Activated CD4-positive, alpha-beta memory T cell treated with anti-CD3 and anti-CD28 coated beads for 36 hours (primary cell): ENCODE measurements at regions not wholly inside any gene's neighbourhood (a gene's known extent, or its start where the extent isn't known, plus 50 kb on each side); places are given as distances from the start of the nearest gene placed in this dataset.
A peak's percentile ranks its signal among the peaks of the same experiment; 100 is the strongest.

Experiments
- CTCF ChIA-PET: fragments of 350-600 bp; sonication (Branson Sonifier 250); formaldehyde crosslinking; loops from one replicate; lab custom pipeline; 2021; ENCODE audit warnings: antibody characterized with exemption, inconsistent platforms; lab: Charles Lee
- POLR2A ChIA-PET: fragments of 350-600 bp; sonication (Branson Sonifier 250); formaldehyde crosslinking; loops from one replicate; lab custom pipeline; 2021; ENCODE audit warnings: antibody characterized with exemption; lab: Charles Lee
- DNase-seq: peaks from one replicate; pipeline ENCODE4 v3.0.0-alpha.2; 2020
- H3K27ac Mint-ChIP-seq: one replicate; pipeline ENCODE4 v1.8.0; 2021; ENCODE audit warnings: mixed read lengths
- H3K27me3 Mint-ChIP-seq: one replicate; pipeline ENCODE4 v1.8.0; 2021; ENCODE audit warnings: mixed read lengths
- H3K36me3 Mint-ChIP-seq: one replicate; pipeline ENCODE4 v1.8.0; 2021; ENCODE audit warnings: mixed read lengths
- H3K4me1 Mint-ChIP-seq: one replicate; pipeline ENCODE4 v1.8.0; 2021; ENCODE audit warnings: low read depth, mixed read lengths
- H3K4me3 Mint-ChIP-seq: one replicate; pipeline ENCODE4 v1.8.0; 2021; ENCODE audit warnings: mild to moderate bottlenecking, mixed read lengths
- H3K9me3 Mint-ChIP-seq: one replicate; pipeline ENCODE4 v1.8.0; 2021; ENCODE audit warnings: mixed read lengths
- intact Hi-C: fragments of 100-400 bp; cut with micrococcal nuclease; formaldehyde crosslinking; loops from one replicate; pipeline ENCODE4 v1.15.1; 2023

- Mint-ChIP-seq H3K4me3 (no peak overlapping the region), H3K9me3 (no peaks in the 10 kb centered on the region), H3K27me3 (no peaks in the 10 kb centered on the region), H3K36me3 (no peaks in the 10 kb centered on the region), H3K27ac (no peak overlapping the region), H3K4me1 (peaks cover 6% of the 10 kb centered on the region)
- CTCF ChIA-PET: no interaction called here
- DNase-seq: no peak
- POLR2A ChIA-PET: no interaction called here
- intact Hi-C loops: loop anchor here (5.0 kb wide), 1 partner anchor 245 kb away; no protein-coding TSS in a partner anchor
These were observed 253.9 kb downstream of the AHR start for GRCh38 chr7:17552373-17552772.

- Mint-ChIP-seq H3K4me3 (no peak overlapping the region), H3K27ac (no peak overlapping the region), H3K36me3 (no peaks in the 10 kb centered on the region), H3K9me3 (no peaks in the 10 kb centered on the region), H3K27me3 (no peaks in the 10 kb centered on the region), H3K4me1 (peaks cover 6% of the 10 kb centered on the region)
- intact Hi-C loops: loop anchor here (5.0 kb wide), 1 partner anchor 246 kb away; no protein-coding TSS in a partner anchor
- POLR2A ChIA-PET: no interaction called here
- DNase-seq: no peak
- CTCF ChIA-PET: no interaction called here
These were observed 254.5 kb downstream of the AHR start for GRCh38 chr7:17552952-17553351.

GRCh38 chr7:17554341-17555015 is 256.0 kb downstream of the AHR start:
- DNase-seq: no peak
- H3K4me3 Mint-ChIP-seq: no peak overlapping the region
- intact Hi-C loops: loop anchor here (5.0 kb wide), 1 partner anchor 247 kb away; no protein-coding TSS in a partner anchor
- POLR2A ChIA-PET: no interaction called here
- no peaks in the 10 kb centered on the region for H3K36me3 Mint-ChIP-seq
- H3K27me3 Mint-ChIP-seq: no peaks in the 10 kb centered on the region
- CTCF ChIA-PET: no interaction called here
- no peaks in the 10 kb centered on the region for H3K9me3 Mint-ChIP-seq
- peaks cover 6% of the 10 kb centered on the region for H3K4me1 Mint-ChIP-seq
- no peak overlapping the region for H3K27ac Mint-ChIP-seq

- no peak overlapping the region for H3K27ac Mint-ChIP-seq
- intact Hi-C loops: no loop called here
- H3K4me3 Mint-ChIP-seq: no peak overlapping the region
- peaks cover 6% of the 10 kb centered on the region for H3K4me1 Mint-ChIP-seq
- H3K27me3 Mint-ChIP-seq: no peaks in the 10 kb centered on the region
- DNase-seq: no peak
- no peaks in the 10 kb centered on the region for H3K9me3 Mint-ChIP-seq
- POLR2A ChIA-PET: no interaction called here
- CTCF ChIA-PET: no interaction called here
- no peaks in the 10 kb centered on the region for H3K36me3 Mint-ChIP-seq
These were observed 257.9 kb downstream of the AHR start for GRCh38 chr7:17556247-17556956.

- DNase-seq: no peak
- Mint-ChIP-seq H3K27me3 (no peaks in the 10 kb centered on the region), H3K36me3 (no peaks in the 10 kb centered on the region), H3K27ac (no peak overlapping the region), H3K9me3 (no peaks in the 10 kb centered on the region), H3K4me1 (peaks cover 6% of the 10 kb centered on the region), H3K4me3 (no peak overlapping the region)
- CTCF ChIA-PET: no interaction called here
- intact Hi-C loops: no loop called here
- POLR2A ChIA-PET: no interaction called here
These were observed 258.8 kb downstream of the AHR start for GRCh38 chr7:17557251-17557671.

- Mint-ChIP-seq H3K4me3 (no peak overlapping the region), H3K4me1 (no peaks in the 10 kb centered on the region), H3K27ac (no peak overlapping the region), H3K9me3 (no peaks in the 10 kb centered on the region), H3K36me3 (no peaks in the 10 kb centered on the region), H3K27me3 (peaks cover 4% of the 10 kb centered on the region)
- DNase-seq: no peak
- intact Hi-C loops: no loop called here
- ChIA-PET POLR2A (no interaction called here), CTCF (no interaction called here)
These were observed 259.7 kb downstream of the AHR start for GRCh38 chr7:17558135-17558534.

- intact Hi-C loops: no loop called here
- no peaks in the 10 kb centered on the region for H3K36me3 Mint-ChIP-seq
- no peaks in the 10 kb centered on the region for H3K4me1 Mint-ChIP-seq
- H3K9me3 Mint-ChIP-seq: no peaks in the 10 kb centered on the region
- no peak for DNase-seq
- POLR2A ChIA-PET: no interaction called here
- no peak overlapping the region for H3K27ac Mint-ChIP-seq
- H3K4me3 Mint-ChIP-seq: no peak overlapping the region
- CTCF ChIA-PET: no interaction called here
- peaks cover 9% of the 10 kb centered on the region for H3K27me3 Mint-ChIP-seq
These were observed 260.3 kb downstream of the AHR start for GRCh38 chr7:17558558-17559332.

GRCh38 chr7:17559388-17559787 is 260.9 kb downstream of the AHR start:
- no peak for DNase-seq
- POLR2A ChIA-PET: no interaction called here
- CTCF ChIA-PET: no interaction called here
- no peak overlapping the region for H3K4me3 Mint-ChIP-seq
- peaks cover 12% of the 10 kb centered on the region for H3K27me3 Mint-ChIP-seq
- no peaks in the 10 kb centered on the region for H3K4me1 Mint-ChIP-seq
- H3K27ac Mint-ChIP-seq: no peak overlapping the region
- intact Hi-C loops: no loop called here
- no peaks in the 10 kb centered on the region for H3K9me3 Mint-ChIP-seq
- no peaks in the 10 kb centered on the region for H3K36me3 Mint-ChIP-seq

GRCh38 chr7:17560516-17560915 is 262.1 kb downstream of the AHR start:
- no peaks in the 10 kb centered on the region for H3K9me3 Mint-ChIP-seq

GRCh38 chr7:17560966-17561365 is 262.5 kb downstream of the AHR start:
- DNase-seq: no peak
- intact Hi-C loops: no loop called here
- Mint-ChIP-seq H3K4me3 (no peak overlapping the region), H3K4me1 (no peaks in the 10 kb centered on the region), H3K36me3 (no peaks in the 10 kb centered on the region), H3K9me3 (no peaks in the 10 kb centered on the region), H3K27ac (no peak overlapping the region), H3K27me3 (peaks cover 12% of the 10 kb centered on the region)
- ChIA-PET POLR2A (no interaction called here), CTCF (interaction anchor here (0.7 kb wide), 1 partner anchor 261 kb away, joined by 3 read pairs; no protein-coding TSS in a partner anchor)

More at GRCh38 chr7:17560516-17560915, 262.1 kb downstream of the AHR start:
- intact Hi-C loops: no loop called here
- H3K27me3 Mint-ChIP-seq: peaks cover 12% of the 10 kb centered on the region
- no peaks in the 10 kb centered on the region for H3K4me1 Mint-ChIP-seq
- no peaks in the 10 kb centered on the region for H3K36me3 Mint-ChIP-seq
- POLR2A ChIA-PET: no interaction called here
- H3K27ac Mint-ChIP-seq: no peak overlapping the region
- DNase-seq: no peak
- CTCF ChIA-PET: no interaction called here
- no peak overlapping the region for H3K4me3 Mint-ChIP-seq

GRCh38 chr7:17564678-17565212 is 266.3 kb downstream of the AHR start:
- intact Hi-C loops: no loop called here
- H3K36me3 Mint-ChIP-seq: no peaks in the 10 kb centered on the region
- H3K27me3 Mint-ChIP-seq: peaks cover 14% of the 10 kb centered on the region

GRCh38 chr7:17580141-17580540 is 281.7 kb downstream of the AHR start:
- DNase-seq: peak; percentile 17
- H3K36me3 Mint-ChIP-seq: no peaks in the 10 kb centered on the region
- peaks cover 13% of the 10 kb centered on the region for H3K27me3 Mint-ChIP-seq
- ChIA-PET POLR2A (no interaction called here), CTCF (no interaction called here)
- H3K9me3 Mint-ChIP-seq: peaks cover 17% of the 10 kb centered on the region
- intact Hi-C loops: no loop called here
- no peak overlapping the region for H3K4me3 Mint-ChIP-seq
- no peak overlapping the region for H3K27ac Mint-ChIP-seq
- H3K4me1 Mint-ChIP-seq: no peaks in the 10 kb centered on the region

More at GRCh38 chr7:17564678-17565212, 266.3 kb downstream of the AHR start:
- Mint-ChIP-seq H3K9me3 (peaks cover 3% of the 10 kb centered on the region), H3K27ac (no peak overlapping the region), H3K4me1 (no peaks in the 10 kb centered on the region), H3K4me3 (no peak overlapping the region)
- ChIA-PET CTCF (no interaction called here), POLR2A (no interaction called here)
- DNase-seq: no peak
